GM19238 (cell line): ENCODE measurements at regions not wholly inside any gene's neighbourhood (a gene's known extent, or its start where the extent isn't known, plus 50 kb on each side); places are given as distances from the start of the nearest gene placed in this dataset.
A peak's percentile ranks its signal among the peaks of the same experiment; 100 is the strongest.
"Not testable (repeated sequence)": the region's sequence is repeated elsewhere in the genome, so short reads cannot be mapped to it uniquely, and the experiment has no call there.

ENCODE experiments used
- DNase-seq: peaks from one replicate; pipeline ENCODE4 v3.0.0; 2011; ENCODE audit warnings: low spot score; ENCODE audit not compliant: insufficient read length

DNA sequence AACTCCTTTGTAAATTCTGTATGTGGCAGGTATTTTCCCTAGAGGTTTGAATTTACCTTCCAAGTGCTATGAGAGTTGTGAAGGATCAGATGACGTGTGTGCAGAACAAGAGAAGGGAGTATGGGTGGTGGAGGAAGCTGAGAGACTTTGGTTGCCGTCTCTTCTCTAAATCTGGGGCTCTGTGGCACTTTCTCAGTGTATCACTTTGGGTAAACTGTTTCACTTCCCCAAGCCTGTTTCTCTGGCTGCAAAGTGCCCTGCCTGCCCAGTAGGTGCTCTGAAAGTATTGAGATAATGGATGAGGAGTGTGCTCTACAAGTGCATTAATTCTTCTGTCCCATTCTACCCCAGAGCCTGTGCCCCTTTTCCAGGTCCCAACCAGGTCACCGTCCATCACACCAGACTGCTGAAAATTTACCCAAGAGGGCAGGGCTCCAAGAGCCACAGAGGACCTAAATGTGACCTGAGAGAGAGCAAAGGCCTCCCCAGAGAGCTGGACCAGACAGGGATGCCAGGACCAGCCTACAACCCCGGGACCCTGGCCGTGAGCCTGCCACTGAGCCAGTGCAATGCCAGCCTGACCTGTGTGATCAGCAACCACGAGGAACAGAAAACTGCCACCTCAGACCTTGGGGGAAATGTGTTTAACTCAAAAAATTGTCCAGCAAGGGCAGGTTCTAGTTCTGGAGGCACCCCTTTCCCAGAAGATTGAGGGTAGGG is 131.6 kb upstream of the ETV3 start:
- peak; percentile 27 for DNase-seq

DNA sequence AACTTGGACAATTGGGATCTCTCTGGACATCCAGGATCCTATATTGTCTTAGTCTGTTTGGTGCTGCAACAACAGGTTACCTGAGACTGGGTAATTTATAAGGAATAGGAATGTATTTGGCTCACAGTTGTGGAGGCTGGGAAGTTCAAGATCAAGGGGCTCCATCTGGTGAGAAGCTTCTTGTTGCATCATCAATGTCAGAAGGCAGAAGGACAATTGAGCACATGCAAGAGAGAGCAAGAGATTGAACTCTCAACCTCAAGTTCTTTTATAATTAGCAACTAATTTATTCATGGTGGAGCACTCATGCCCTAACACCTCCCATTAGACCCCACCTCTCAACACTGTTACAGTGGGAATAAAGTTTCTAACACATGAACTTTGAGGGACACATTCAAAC is 124.7 kb upstream of the ETV3 start:
- DNase-seq, result no peak

DNA sequence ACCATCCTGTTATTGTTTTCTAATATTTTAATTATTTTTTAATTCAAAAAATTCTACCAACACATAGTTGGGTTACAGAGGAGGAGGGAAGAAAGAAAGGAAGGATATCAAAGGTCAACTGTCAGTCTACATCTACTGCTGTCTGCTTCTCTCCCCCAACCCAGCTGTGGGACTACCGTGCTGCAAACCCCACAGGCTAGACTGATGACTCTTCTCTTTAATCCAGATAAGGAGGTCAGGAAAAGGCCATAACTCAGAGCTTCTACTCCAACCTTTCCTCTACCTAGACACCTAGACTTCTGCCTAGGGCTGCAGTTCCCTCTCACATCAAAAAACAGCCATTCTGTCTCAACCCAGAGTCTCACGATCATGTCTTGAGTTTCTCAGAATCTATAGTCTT is 124.2 kb upstream of the ETV3 start:
- DNase-seq, result no peak

DNA sequence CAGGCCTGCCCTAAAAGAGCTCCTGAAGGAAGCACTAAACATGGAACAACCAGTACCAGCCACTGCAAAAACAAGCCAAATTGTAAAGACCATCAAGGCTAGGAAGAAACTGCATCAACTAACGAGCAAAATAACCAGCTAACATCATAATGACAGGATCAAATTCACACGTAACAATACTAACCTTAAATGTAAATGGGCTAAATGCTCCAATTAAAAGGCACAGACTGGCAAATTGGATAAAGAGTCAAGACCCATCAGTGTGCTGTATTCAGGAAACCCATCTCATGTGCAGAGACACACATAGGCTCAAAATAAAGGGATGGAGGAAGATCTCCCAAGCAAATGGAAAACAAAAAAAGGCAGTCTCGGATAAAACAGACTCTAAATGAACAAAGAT is 117.7 kb upstream of the ETV3 start:
- DNase-seq, result not testable (repeated sequence)

DNA sequence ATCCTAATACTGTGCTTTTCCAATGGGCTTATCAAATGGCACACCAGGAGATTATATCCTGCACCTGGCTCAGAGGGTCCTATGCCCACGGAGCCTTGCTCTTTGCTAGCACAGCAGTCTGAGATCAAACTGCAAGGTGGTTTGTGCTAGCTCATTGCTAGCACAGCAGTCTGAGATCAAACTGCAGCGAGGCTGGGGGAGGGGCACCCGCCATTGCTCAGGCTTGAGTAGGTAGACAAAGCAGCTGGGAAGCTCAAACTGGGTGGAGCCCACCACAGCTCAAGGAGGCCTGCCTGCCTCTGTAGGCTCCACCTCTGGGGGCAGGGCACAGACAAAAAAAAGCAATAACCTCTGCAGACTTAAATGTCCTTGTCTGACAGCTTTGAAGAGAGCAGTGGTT is 116.0 kb upstream of the ETV3 start:
- DNase-seq, result not testable (repeated sequence)

DNA sequence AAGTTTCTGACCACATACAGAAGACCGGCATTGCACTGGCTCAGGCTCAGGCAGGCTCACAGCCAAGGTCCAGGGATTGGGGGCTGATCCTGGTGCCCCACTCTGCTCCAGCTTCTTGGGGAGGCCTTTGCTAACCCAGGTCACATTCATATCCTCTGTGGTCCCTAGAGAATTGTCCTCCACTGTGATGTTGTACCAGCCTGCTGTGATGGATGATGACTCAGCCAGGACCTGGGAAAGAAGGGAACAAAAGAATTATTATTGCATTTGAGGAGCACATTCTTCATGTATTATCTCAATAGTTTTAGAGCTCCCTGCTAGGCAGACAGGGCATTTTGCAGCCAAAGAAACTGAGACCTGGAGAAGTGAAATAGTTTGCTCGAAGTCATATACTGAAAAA is 114.3 kb upstream of the ETV3 start:
- no peak for DNase-seq

DNA sequence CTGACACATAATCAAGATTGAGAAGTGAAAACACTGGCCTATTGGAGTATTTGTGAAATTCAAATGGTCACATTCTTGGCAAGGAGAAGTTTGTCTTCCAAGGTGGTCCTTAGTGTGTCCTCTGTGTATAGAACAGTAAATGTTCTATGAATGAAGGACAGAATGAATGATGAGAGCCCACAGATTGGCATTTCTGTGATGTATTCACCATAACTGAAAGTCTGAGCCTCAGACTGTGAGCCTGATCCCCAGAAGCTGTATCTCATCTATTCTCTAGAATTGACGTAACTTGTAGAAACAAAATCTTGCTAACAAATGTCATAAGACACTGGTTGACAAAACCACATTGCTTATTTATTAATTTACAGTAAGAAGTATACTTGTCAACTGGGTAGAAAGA is 111.5 kb upstream of the ETV3 start:
- no peak for DNase-seq

DNA sequence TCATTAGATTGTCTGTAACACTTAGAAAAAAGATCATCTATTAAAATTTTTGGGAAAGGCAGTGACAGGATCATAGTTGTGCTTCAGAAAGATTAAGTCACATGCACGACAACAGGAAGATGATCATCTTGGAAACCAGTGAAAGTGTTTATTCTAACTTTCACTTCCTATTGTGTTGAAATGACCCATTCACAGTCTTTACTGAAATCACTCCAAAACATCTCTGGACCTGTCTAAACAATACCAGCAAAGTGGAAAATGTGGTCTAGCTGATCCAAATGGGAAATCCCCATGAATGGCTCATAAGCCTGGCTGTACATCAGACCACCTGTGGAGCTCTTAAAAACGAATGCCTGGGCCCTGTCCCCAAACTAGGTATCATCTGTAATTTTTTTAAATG is 111.1 kb upstream of the ETV3 start:
- DNase-seq, result no peak

DNA sequence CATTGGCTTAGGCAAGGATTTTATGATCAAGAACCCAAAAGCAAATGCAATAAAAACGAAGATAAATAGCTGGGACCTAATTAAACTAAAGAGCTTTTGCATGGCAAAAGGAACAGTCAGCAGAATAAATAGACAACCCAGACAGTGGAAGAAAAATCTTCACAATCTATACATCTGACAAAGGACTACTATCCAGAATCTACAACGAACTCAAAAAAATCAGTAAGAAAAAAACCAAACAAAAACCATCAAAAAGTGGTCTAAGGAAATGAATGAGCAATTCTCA is 109.5 kb upstream of the ETV3 start:
- not testable (repeated sequence) for DNase-seq

DNA sequence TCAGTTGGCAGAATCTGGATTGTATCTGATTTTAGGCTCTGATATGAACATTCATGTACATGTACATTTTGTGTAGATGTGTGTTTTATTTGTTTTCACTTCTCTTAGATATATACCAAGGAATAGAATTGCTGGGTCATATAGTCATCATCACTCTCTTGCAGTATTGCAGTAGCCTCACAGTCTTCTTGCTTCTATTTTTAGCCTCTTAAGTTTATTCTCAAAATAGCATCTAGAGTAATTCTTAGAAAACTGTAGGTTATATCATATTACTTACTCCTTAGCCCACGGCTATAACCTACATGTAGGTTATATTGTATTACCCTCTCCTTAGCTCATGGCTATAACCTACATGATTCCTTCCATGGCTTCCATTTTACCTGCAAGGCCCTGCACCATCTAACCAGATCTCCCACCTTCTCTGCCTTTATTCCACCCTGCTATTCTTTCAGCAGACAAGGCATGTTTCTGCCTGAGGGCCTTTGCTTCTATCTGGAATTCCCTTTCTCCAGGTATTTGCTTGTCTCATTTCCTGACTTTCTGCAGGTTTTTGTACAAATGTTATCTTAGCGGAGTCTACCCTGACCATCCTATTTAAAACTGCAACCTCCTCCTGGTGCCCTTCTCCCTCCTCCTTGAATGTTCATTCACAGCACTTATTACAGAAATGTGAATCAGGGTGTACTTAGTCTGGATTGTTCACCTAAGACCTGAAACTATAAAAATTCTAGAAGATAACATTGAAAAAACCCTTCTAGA is 109.0 kb upstream of the ETV3 start:
- no peak for DNase-seq

DNA sequence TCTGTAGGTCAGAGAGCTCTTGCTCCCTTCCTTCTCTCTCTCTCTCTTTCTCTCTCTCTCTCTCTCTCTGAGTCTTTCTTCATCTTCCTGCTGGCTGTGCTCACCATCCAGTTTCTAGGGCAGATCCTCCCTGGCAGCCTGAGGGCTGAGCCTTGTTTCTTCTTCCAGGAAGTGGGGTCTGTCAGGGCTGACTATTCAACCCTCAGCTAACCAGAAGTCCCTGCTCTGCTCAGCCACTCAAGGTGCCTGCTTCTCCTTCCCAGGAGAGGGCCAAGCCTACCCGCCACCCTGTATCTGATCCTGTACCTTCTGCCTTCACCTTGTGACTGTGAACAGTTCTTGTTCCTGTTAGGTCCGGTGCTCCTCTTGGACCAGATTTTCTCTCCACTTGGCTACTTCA is 107.6 kb upstream of the ETV3 start:
- no peak for DNase-seq

DNA sequence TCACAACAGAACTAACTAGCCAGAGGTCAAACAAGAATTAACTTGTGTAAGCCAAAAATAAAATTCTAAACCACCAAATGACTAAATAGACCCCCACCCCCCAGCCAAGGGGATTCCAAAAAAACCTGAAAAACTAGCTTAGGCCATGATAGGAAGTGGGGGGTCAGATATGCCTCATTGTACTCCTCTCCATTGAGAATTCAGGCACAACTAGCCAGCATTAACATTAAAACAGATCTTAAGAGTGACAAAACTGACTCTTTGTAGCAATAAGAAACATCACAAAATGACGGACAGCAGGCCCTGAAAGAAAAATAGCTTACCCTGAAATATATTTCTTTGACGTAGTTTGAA is 103.0 kb upstream of the ETV3 start:
- DNase-seq, result no peak

DNA sequence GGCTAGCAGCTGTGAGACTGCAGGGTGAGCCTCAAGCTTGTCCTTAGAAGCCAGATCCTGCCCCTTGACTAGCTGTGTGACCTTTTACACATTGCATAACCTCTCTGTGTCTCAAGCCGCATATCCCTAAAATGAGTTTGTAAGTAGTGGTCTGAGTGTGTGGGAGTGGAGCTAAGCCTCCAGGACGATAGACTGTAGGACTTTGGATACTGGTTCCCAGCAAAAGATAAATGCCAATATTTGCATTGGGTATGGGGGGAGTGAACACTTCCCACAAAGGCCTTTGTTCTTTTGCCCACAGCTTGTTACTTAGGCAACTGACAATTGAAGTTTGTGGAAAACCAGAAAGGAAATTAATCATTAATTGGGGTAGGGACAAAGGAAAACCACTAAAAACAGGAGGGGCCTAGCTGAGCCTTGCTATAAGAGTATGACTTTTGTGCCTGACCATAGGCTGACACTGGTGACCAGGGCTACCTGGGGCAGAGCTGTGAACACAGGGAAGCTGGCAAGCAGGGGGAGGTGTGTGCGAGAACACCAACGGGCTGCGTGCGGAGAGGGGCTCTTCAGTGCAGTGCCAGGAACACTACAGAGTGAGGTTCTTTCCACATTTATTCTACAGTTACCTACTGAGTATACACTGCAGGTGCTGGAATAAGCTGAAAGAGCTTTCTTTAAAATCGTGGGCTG is 102.4 kb upstream of the ETV3 start:
- no peak for DNase-seq

DNA sequence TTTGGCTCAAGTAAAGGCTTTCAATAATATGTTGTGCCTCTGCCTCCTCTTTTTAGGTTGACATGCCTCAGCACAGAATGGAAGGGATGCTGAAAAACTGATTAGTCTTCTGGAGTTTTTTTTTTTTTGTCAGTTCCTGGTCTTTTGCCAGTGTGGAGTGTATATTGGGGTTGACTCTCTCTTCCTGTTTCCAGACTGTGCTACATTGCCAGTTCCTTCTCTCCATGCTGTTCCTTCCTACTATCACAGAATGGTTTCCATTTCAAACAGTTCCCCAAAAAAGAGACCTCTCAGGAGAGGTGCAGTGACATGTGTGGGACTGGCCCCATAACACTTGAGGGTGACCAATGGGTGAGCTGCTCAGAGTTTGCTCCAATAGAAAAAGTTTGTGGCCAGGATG is 101.7 kb upstream of the ETV3 start:
- DNase-seq, result no peak

DNA sequence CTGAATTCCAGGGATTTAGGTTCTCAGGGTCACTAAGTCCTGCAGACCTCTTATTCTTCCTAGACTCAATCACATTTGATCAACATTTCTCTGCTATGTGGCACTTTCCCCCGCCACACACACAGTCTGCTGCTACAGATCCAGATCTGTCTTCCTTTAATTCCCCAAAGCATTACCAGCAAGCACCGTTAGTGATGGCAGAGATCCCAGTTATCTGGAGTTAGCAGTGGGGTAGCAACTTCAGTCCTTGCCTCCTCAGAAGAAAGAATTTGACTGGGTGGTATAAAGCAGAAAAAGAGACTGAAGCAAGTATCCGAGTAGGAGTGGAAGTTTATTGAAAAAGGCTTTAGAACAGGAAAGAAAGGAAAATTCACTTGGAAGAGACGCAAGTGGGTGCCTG is 100.4 kb upstream of the ETV3 start:
- no peak for DNase-seq

DNA sequence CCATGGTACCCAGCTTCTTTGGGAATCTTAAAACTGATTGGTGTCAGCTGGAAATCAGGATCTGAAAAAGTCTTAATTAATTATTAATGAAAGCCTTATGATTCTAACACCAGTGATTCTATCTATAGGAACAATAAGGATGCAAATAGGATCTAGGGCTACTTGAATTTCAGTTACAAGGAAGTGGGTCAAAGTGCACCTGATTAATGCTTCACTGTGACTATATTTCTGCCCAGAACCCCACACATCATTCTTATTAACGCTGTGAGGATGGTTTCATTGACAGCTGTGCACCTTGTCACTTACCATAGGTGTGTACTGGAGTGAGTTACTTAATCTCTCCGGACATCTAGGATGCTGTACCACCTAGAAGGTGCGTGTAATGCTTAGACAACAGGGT is 99.8 kb upstream of the ETV3 start:
- DNase-seq, result no peak

DNA sequence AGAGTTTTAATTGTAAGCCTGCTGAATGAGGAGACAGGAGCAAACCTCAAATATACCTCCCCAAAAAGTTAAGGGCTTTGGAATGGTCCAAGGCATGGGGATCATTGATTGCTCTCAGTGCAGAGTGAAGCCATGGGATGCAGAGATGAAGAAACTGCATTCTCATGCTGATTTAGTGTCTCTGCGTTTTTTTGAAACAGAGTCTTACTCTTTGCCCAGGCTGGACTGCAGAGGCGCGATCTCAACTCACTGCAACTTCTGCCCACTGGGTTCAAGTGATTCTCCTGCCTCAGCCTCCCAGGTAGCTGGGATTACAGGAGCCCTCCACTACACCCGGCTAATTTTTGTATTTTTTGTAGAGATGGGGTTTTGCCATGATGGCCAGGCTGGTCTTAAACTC is 99.3 kb upstream of the ETV3 start:
- no peak for DNase-seq

DNA sequence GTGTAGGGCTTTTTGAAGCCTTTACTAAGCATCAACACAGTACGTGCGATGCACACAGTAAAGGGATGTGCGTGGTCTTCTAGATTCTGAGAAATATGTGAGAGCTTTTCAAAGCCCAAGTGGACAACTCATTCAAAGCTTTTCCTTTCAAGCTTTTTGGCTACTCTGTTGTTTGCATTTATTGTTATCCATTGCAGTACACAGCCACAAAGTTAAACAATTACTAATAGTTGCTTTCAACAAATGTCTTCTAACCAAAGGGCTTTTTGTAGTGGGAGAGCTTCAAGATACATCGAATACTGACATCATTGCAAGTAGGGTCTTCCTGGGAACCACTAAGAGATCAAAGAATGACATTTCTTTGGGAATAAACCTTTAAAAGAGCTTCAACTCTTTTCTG is 97.9 kb upstream of the ETV3 start:
- no peak for DNase-seq

DNA sequence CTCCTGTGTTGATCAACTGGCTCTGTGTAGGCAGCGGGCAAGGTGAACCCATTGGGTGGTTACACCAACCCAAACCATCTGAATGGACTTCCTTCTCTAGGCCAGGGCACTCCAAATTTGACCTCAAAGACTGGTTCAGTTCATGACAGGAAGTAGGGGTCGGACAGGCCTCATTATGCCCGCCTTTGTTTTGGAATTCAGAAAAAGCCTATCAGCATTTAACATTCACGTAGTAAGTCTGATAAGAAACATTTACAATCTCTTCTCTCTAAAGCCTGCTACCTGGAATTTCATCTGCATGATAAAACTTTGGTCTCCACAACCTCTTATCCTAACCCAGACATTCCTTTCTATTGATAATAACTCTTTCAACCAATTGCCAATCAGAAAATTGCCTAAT is 97.1 kb upstream of the ETV3 start:
- DNase-seq, result no peak

DNA sequence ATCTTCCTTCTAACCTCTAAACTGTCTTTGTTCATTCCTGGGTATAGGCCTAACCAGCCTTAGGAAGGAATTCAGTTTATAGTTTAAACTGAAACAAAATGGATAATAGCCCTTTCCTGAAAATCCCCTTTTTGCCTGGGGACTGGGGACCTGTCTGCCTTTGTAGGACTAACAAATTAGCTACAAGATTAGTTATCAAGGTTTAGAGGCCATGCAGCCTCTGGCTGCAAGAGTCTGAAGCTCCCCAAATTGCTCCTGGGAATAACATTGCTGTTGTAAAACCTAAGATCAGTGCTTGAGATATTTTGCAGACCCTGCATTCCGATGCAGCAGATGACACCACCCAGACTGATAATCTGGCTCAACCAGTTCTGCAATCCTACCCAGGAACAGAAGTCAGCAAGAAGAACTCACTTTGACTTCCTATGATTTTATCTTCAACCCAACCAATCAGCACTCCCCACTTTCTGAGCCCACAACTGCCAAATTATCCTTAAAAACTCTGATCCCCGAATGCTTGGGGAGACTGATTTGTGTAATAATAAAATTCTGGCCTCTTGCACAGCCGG is 96.6 kb upstream of the ETV3 start:
- no peak for DNase-seq

DNA sequence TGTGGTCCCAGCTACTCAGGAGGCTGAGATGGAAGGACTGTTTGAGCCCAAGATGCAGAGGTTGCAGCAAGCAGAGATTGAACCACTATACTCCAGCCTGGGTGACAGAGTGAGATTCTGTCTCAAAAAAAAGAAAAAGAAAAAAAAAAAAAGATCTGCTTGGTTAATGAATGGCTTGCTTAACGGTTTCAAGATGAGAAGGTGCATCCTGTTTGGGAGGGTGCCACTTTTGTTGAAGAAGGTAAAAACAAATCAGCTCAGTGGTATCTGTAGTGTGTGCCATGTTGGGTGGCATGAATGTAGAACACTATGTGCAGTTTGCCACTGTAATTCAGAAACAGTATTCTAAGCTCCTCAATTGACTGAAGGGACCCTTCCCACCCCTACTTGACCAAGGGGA is 94.9 kb upstream of the ETV3 start:
- DNase-seq, result no peak

DNA sequence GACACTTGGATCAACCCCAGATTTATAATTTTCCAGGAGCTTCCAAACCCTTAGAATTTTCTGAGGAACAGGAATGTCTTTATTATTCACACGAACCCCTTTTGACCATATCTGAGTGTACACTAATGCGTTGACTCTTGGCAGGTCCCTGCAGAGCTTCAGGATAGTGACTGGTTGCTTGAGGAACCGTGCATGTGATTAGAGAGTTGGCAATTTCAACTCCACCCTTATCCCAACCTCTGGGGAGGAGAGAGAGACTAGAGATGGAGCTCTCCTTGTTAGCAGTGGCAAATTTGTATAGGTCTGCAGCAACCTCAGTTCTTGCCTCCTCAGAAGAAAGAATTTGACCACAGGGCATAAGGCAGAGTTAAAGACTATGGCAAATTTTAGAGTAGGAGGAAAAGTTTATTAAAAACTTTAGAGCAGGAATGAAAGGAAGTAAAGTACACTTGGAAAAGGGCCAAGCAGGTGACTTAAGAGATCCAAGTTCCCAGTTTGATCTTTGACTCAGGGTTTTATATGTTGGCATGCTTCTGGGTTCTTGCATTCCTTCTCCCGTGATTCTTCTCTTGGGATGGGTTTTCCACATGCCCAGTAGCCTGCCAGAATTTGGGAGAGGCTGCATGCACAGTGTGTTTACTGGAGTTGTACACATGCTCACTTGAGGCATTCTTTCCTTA is 93.8 kb upstream of the ETV3 start:
- DNase-seq, result no peak
